Stimulated activated CD4-positive, alpha-beta T cell treated with anti-CD3 and anti-CD28 coated beads, Interleukin-1b, Interleukin-23, amount 100 ng/mL, for 48 hours (primary cell): ENCODE measurements at regions not wholly inside any gene's neighbourhood (a gene's known extent, or its start where the extent isn't known, plus 50 kb on each side); places are given as distances from the start of the nearest gene placed in this dataset.

Experiments
- DNase-seq: peaks from one replicate; pipeline ENCODE4 v3.0.0-alpha.2; 2020

DNA sequence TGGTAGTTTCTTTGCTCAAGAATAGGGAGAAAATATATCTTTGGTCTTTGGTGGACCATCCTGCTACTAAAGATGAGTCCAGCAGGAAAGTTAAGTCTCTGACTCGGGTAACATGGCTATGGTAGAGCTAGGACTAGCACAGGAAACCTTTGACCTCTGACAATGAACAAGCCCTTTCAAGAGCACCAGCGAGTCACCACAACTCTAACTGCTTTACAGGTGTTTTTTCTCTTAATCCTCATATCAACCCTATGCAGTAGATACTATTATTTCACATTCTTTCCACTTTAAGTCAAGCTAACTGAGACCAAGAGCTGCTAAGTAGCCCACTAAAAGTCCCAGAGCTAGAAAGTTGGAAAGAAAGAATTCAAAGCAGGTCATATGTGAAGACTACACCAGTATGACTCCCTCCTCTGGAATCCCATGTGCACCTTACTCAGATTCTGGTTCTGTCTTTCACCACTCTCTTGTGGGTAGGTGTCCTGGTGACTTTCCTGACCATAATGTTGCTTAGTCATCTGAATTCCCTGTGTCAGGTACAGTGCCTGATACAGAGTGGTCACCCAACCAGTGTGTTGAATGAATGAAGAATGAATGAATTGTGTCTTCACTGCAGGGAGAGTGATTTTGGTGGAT lies 53.8 kb upstream of the ME3 start:
- DNase-seq, result no peak

- no peak for DNase-seq
These were observed 51.7 kb upstream of the ME3 start for GRCh38 chr11:86724137-86724536.

- no peak for DNase-seq
These were observed 50.9 kb upstream of the ME3 start for GRCh38 chr11:86723281-86723680.

- DNase-seq, result no peak
These were observed 50.3 kb upstream of the ME3 start for GRCh38 chr11:86722748-86723147.
